ENCODE measurements at regions not wholly inside any gene's neighbourhood (a gene's known extent, or its start where the extent isn't known, plus 50 kb on each side); places are given as distances from the start of the nearest gene placed in this dataset.

DNA sequence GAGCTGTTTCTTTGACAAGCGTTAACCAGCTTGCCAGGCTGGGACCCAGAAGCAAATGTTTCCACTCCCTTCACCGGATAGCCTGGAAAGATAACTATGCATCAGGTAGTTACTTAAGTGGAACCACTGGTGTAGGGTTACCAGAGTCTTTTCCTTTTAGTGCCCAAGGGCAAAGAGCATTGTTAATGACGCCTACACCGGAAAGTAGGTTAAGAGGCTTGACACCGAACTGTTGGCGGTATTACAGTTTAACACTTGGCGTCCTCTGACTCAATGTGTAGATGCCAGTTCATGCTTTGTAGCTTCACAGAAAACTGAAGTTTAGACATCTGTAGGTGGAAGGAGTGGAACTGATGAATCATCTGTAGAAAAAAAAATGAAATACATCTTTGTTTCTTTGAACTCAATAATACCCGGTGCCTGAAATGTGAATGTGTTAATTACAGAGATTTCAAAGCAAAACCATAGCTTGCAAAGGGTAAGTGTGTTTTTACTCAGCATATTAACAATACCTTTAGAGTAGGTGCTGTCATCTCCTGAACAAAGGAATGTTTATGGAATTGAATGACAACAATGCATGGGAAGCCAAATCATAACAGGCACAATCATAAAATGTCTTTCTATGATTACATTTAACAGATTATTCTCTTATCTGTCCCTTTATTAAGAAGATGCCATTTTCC, 426.7 kb upstream of the SALL1 start:
- TF ChIP-seq CTCF (IDR thresholded peaks at IDR 0.05) (no peak), ZFX (IDR thresholded peaks at IDR 0.05; ENCODE audit: borderline replicate concordance) (no peak)
